GM12872 (cell line): ENCODE measurements at regions not wholly inside any gene's neighbourhood (a gene's known extent, or its start where the extent isn't known, plus 50 kb on each side); places are given as distances from the start of the nearest gene placed in this dataset.

Source experiments
- TF ChIP-seq, protein P1 (sequence below): IDR thresholded peaks from 3 replicates; pipeline ENCODE4 v1.5.1; 2011; ENCODE audit warnings: low read depth, mild to moderate bottlenecking, low read length, moderate library complexity; ENCODE audit not compliant: insufficient read depth

DNA sequence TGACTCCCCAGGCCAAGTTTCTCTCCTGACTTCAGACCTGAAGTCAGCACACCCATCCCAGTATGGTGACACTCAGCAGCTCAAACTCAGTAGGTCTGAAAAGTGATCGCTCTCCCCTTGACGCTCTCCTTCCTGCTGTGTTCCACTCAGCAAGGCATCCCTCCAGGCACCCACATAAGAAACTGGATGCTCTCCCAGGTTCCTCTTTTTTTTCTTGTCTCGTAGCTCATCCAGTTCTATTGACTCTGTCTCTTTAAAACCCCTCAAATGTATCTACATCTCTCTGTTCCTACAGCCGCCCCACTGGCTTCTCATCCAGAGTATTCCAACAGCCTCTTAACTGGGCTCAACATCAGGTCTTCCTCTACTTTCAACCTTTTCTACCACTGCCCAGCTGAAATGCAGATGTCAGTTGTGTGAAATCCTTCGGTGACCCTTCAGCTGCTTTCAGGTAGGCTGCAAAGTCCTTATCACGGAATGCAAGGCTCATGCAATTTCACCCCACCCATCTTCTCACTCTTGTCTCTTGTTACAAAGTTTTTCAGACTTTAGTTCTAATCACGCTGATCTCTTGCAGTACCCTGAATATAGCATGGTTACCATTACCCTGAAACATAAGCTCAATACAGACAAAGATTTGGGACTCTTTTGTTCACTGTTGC lies 286.2 kb upstream of the POU3F1 start:
- TF ChIP-seq, protein P1, sequence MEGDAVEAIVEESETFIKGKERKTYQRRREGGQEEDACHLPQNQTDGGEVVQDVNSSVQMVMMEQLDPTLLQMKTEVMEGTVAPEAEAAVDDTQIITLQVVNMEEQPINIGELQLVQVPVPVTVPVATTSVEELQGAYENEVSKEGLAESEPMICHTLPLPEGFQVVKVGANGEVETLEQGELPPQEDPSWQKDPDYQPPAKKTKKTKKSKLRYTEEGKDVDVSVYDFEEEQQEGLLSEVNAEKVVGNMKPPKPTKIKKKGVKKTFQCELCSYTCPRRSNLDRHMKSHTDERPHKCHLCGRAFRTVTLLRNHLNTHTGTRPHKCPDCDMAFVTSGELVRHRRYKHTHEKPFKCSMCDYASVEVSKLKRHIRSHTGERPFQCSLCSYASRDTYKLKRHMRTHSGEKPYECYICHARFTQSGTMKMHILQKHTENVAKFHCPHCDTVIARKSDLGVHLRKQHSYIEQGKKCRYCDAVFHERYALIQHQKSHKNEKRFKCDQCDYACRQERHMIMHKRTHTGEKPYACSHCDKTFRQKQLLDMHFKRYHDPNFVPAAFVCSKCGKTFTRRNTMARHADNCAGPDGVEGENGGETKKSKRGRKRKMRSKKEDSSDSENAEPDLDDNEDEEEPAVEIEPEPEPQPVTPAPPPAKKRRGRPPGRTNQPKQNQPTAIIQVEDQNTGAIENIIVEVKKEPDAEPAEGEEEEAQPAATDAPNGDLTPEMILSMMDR: no peak

DNA sequence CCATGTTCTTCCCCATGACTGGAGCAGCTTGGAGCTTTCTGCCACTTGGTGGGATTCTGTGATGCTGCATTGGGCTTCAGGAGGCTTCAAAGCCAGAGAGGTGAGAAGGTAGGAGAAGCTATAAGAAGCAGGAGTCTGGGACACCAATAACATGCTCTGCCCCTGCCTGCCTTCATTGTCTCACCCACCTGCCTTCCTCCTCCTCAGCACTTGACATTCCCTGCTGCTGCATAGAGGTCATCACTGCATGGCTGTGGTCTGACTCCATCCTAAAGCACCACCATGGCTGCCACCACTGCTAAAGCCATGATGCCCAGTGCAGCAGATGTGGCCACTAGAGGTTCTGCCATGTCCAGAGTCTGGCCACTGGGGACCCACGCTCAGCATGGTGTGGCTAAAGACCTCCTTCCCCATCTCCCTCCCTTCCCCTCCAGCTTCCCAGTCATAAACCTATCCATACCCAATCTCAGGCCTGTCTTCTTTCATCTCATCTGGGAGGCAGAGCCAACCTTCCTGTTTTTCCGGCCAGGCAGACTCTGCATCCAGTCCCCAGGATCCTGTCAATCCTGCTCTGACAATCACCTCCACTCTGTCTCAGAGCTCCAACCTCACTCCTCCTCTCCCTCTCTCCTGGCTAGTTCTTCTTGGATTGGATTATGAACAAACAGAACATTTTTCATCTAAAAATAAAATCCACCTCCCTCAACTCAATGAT lies 285.1 kb upstream of the POU3F1 start:
- TF ChIP-seq, protein P1: no peak

DNA sequence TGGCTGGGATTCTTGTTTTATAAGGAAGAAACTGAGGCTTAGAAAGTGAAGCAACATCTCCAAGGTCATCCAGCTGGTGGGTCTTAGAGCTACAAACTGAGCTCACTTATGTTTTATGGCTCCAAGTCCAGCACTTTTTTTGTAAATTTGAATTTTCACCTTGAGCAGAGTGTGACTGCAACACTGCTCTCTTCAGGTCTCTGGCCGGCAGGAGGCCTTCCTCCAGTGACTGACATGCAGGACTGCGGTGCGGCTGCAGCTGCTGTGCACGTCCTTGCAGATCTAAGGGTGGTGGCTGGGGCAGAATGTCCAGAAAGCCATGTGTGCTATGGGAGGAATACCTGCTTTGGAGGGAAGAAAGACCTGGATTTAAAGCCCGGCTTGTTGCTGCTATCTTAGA lies 284.2 kb upstream of the POU3F1 start:
- TF ChIP-seq, protein P1: no peak

DNA sequence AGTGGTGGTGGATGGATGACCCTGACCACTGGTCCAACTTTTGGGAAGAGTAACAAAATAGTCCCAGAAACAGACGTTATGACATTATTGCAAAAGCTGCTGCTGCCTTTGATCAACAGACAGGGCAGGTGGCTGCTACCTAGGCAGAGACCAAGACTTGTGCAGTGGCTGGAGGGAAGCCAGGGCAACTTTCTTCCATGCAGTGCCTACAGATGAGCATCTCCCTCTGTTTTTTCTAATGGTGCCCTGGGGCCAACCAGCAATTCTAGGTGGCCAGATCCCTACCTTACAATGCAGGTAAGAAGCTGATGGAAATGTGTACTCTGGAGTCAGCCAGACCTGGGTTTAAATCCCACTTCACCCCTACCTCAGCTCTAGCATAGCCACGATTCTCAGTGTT lies 283.1 kb upstream of the POU3F1 start:
- TF ChIP-seq, protein P1: no peak

DNA sequence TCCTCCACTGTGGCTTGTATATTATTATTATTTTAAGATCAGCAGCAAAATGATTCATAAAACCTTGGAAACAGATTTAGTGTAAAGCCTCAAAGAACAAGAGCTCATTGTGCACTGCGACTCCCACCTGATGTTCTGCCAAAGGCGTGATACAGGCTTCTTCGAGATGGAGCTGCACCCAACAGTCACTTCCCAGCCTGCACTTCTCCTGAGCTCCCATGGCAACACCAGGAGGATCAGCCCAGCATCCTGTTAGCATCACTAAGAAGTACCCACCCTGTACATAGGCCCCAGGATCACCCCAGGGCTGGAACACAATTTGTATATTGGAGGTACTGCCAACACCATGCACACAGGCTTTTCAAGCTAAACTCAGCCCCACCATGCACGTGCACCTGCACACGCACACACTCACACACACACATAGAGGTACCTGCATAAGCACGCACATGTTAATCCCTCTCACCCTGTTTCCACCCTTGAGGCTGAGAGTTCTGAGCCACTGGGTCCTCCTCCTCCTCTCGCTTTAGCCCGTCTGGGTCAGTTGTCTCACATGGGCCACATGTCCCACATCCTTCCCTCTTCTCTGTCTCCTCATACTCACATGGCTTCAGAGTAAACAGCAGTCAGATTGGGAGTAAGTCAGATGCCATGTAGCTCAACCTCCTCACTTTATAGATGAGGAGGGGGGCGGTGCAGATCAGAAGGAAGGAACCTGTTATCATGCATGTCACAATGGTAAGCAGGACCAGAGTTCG lies 281.9 kb upstream of the POU3F1 start:
- TF ChIP-seq, protein P1: no peak

DNA sequence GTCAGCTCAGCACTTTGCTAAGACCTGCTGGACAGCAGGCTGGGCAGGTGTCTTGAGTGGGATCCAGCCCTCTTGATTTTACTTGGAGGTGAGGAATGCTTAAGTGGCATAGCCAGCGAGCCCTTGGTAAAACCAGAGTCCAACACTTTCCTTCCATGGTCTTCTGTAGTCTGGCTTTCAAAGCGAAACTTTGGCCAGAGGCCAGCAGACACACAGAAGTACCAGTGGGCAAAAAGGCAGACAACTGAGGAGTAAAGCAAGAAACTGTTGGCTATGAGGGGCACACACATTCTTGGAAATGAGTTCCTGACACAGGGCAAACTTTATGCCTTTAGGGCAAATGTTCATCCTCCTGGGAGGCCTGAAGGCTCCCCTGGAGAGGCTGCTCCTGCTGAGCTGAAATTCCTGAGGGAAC lies 281.0 kb upstream of the POU3F1 start:
- TF ChIP-seq, protein P1: no peak

DNA sequence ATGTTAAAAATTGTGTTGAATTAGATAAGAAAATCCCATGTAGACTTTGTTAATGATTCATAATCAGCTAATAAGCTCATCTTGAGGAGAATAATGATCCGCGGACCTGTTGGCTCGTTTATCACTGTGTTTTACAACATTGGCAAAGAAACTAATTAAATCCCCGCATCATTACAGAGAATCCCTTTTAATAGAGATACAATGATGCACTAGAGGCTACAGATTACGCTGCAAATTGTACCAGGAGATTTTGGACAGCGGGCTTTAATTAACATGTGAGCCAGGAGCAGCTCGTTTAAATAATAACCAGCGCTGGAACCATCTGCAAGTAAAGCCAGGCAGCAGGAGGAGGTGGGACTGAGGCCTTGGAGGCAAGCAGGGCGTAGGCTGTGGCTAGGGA lies 280.3 kb upstream of the POU3F1 start:
- TF ChIP-seq, protein P1: no peak
